SH-SY5Y (cell line): ENCODE measurements at regions not wholly inside any gene's neighbourhood (a gene's known extent, or its start where the extent isn't known, plus 50 kb on each side); places are given as distances from the start of the nearest gene placed in this dataset.

Source experiments
- GATA2 ChIP-seq: IDR thresholded peaks from 2 replicates; pipeline ENCODE4 v1.6.1; 2011; ENCODE audit warnings: mild to moderate bottlenecking, low read depth, low read length
- GATA3 ChIP-seq: IDR thresholded peaks from 2 replicates; pipeline ENCODE4 v1.6.1; 2011; ENCODE audit warnings: low read depth, mild to moderate bottlenecking, low read length, moderate library complexity

GRCh38 chr5:145446412-145446811 is 388.7 kb downstream of the PRELID2 start:
- TF ChIP-seq GATA2: no peak
- TF ChIP-seq GATA3: no peak
